Left lung (tissue), 4 donors: ENCODE measurements at regions not wholly inside any gene's neighbourhood (a gene's known extent, or its start where the extent isn't known, plus 50 kb on each side); places are given as distances from the start of the nearest gene placed in this dataset.

Source experiments
- ATAC-seq: fragments of 200-7000 bp; cut with Tn5 transposase; one replicate; pipeline ENCODE4 v1.9.1; 2020; ENCODE audit warnings: moderate library complexity
- DNase-seq, 4 donors: peaks; one replicate each; pipeline ENCODE4 v3.0.0-alpha.2; 2013 to 2020
- H3K27ac ChIP-seq, 2 donors: fragments of 200-600 bp; sonication (generic) in 1 of 2; one replicate each; pipeline versions ENCODE4 v1.5.0 to v1.8.0; 2020 to 2021
- H3K27me3 ChIP-seq, 2 donors: fragments of 200-600 bp; sonication (generic) in 1 of 2; one replicate each; pipeline versions ENCODE4 v1.5.0 to v1.8.0; 2020 to 2021
- H3K36me3 ChIP-seq, 2 donors: fragments of 200-600 bp; sonication (generic) in 1 of 2; one replicate each; pipeline versions ENCODE4 v1.5.0 to v1.8.0; 2020 to 2021
- H3K4me1 ChIP-seq, 2 donors: fragments of 200-600 bp; one replicate each; pipeline ENCODE4 v1.8.0; 2021
- H3K4me3 ChIP-seq, 2 donors: fragments of 200-600 bp; sonication (generic) in 1 of 2; one replicate each; pipeline versions ENCODE4 v1.5.0 to v1.8.0; 2020 to 2021; ENCODE audit warnings: mild to moderate bottlenecking in 1 of 2
- H3K9me3 ChIP-seq, 2 donors: fragments of 200-600 bp; sonication (generic) in 1 of 2; one replicate each; pipeline versions ENCODE4 v1.5.0 to v1.8.0; 2020 to 2021
- intact Hi-C, 2 donors: fragments of 100-400 bp; cut with DNase I; formaldehyde crosslinking; loops; one replicate each; pipeline versions ENCODE4 v1.11.2 to v1.14.2; 2022
- TF ChIP-seq, protein P1 (sequence below), 2 donors: fragments of 200-600 bp; sonication (generic) in 1 of 2; IDR thresholded peaks; one replicate each; pipeline versions ENCODE4 v1.5.0 to v1.8.0; 2021; ENCODE audit warnings: antibody characterized with exemption in 2 of 2
- donor health status: DM: no; HTN: yes; CAD: no.
- donor health status: DM: no; HTN: no; CAD: no.

GRCh38 chr3:140848666-140849065 lies 93.0 kb upstream of the SLC25A36 start:
- intact Hi-C loops, result no loop called here
- TF ChIP-seq, protein P1, sequence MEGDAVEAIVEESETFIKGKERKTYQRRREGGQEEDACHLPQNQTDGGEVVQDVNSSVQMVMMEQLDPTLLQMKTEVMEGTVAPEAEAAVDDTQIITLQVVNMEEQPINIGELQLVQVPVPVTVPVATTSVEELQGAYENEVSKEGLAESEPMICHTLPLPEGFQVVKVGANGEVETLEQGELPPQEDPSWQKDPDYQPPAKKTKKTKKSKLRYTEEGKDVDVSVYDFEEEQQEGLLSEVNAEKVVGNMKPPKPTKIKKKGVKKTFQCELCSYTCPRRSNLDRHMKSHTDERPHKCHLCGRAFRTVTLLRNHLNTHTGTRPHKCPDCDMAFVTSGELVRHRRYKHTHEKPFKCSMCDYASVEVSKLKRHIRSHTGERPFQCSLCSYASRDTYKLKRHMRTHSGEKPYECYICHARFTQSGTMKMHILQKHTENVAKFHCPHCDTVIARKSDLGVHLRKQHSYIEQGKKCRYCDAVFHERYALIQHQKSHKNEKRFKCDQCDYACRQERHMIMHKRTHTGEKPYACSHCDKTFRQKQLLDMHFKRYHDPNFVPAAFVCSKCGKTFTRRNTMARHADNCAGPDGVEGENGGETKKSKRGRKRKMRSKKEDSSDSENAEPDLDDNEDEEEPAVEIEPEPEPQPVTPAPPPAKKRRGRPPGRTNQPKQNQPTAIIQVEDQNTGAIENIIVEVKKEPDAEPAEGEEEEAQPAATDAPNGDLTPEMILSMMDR (IDR thresholded peaks at IDR 0.05), result no peak
- Histone ChIP-seq H3K4me1 (no peaks in the 10 kb centered on the region), H3K4me3 (no peak overlapping the region), H3K27ac (no peak overlapping the region), H3K27me3 (no peaks in the 10 kb centered on the region), H3K36me3 (no peaks in the 10 kb centered on the region), H3K9me3 (no peaks in the 10 kb centered on the region)
- ATAC-seq, result no peak
- no peak for DNase-seq

DNA sequence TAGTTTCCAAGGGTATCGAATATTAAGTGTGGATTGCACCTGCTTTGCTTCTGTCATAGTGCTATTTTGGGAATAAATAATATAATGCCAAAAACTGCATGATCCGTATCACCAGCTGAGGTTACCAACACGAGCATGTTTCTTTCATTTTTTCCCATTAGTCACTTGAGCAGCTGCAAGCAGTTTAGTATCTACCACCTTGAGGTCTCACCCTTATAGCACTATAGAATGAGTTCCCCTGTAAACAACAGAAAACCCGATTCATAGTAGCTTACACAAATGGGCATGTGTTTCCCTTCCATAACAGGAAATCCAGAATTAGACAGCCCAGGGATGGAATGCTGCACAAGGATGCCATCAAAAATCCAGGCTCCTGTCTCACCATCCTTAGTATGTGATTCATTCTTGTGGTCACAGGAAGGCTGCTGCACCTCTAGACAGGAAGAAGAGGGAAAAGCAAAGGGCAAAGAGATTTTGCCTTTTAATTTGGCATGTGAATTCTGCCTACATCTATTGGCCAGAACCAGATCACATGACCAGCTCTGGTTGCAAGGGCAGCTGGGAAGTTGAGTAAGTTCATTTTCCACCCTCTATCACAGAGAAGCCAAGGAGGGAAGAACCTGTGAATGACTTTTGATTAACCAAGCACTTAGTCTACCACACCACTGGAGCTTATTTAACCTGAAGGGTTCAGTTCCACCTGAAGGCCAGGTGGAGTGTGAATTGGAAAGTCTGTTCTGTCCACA lies 91.3 kb upstream of the SLC25A36 start:
- no peak overlapping the region for H3K27ac ChIP-seq

DNA sequence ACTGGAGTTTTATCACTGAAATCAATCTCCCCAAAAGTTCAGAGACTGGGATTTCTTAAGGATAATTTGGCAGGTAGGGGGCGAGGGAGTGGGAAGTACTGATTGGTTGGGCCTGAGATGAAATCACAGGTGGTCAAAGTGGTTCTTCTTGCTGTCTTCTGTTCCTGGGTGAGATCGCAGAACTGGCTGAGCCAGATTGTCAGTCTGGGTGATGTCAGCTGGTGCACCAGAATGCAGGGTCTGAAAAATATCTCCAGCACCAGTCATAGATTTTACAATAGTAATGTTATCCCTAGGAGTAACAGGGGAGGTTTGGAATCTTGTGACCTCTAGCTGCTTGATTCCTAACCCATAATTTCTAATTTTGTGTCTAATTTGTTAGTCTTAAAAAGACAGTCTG lies 86.7 kb upstream of the SLC25A36 start:
- no peak for DNase-seq
- intact Hi-C loops, result no loop called here
- no peaks in the 10 kb centered on the region for H3K27me3 ChIP-seq
- no peak overlapping the region for H3K27ac ChIP-seq
- no peaks in the 10 kb centered on the region for H3K4me1 ChIP-seq
- ATAC-seq, result no peak
- H3K9me3 ChIP-seq, result no peaks in the 10 kb centered on the region
- no peak overlapping the region for H3K4me3 ChIP-seq
- TF ChIP-seq, protein P1 (IDR thresholded peaks at IDR 0.05), result no peak
- H3K36me3 ChIP-seq, result no peaks in the 10 kb centered on the region

More for the DNA sequence above, 91.3 kb upstream of the SLC25A36 start:
- H3K9me3 ChIP-seq, result no peaks in the 10 kb centered on the region
- H3K4me1 ChIP-seq, result no peaks in the 10 kb centered on the region
- no peaks in the 10 kb centered on the region for H3K27me3 ChIP-seq
- H3K36me3 ChIP-seq, result no peaks in the 10 kb centered on the region
- ATAC-seq (no peak), DNase-seq (no peak)
- no peak overlapping the region for H3K4me3 ChIP-seq
- intact Hi-C loops, result no loop called here
- TF ChIP-seq, protein P1 (IDR thresholded peaks at IDR 0.05), result no peak

GRCh38 chr3:140856905-140857304 lies 84.7 kb upstream of the SLC25A36 start:
- TF ChIP-seq, protein P1 (IDR thresholded peaks at IDR 0.05), result no peak
- Histone ChIP-seq H3K4me3 (no peak overlapping the region), H3K36me3 (no peaks in the 10 kb centered on the region), H3K27me3 (no peaks in the 10 kb centered on the region), H3K9me3 (no peaks in the 10 kb centered on the region), H3K27ac (no peak overlapping the region), H3K4me1 (no peaks in the 10 kb centered on the region)
- DNase-seq (no peak), ATAC-seq (no peak)
- intact Hi-C loops, result no loop called here

DNA sequence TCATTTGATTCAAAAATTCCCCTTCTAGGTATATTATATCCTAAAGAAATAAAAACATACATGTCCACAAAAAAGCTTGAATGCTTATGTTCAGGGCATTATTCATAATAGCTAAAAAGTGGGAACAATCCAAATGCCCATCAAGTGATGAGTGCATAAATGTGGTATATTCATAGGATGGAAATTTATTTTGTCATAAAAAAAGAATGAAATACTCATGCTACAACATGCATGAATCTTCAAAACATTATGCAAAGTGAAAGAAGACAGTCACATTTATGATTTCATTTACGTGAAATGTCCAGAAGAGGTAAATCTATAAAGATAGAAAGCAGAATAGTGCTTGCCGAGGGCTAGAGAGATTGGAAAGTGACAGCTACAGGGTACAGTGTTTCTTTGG lies 83.6 kb upstream of the SLC25A36 start:
- H3K27ac ChIP-seq, result no peak overlapping the region
- DNase-seq, result no peak
- H3K4me3 ChIP-seq, result no peak overlapping the region
- H3K9me3 ChIP-seq, result no peaks in the 10 kb centered on the region
- no peaks in the 10 kb centered on the region for H3K36me3 ChIP-seq
- TF ChIP-seq, protein P1 (IDR thresholded peaks at IDR 0.05), result no peak
- intact Hi-C loops, result no loop called here
- ATAC-seq, result no peak
- no peaks in the 10 kb centered on the region for H3K27me3 ChIP-seq
- H3K4me1 ChIP-seq, result no peaks in the 10 kb centered on the region
